ELF-1 (cell line): ENCODE measurements at regions not wholly inside any gene's neighbourhood (a gene's known extent, or its start where the extent isn't known, plus 50 kb on each side); places are given as distances from the start of the nearest gene placed in this dataset.
"Not testable (repeated sequence)": the region's sequence is repeated elsewhere in the genome, so short reads cannot be mapped to it uniquely, and the experiment has no call there.

Source experiments
- DNase-seq: peaks from one replicate; pipeline ENCODE4 v3.0.0-alpha.2; 2016; ENCODE audit warnings: low read depth, low spot score

DNA sequence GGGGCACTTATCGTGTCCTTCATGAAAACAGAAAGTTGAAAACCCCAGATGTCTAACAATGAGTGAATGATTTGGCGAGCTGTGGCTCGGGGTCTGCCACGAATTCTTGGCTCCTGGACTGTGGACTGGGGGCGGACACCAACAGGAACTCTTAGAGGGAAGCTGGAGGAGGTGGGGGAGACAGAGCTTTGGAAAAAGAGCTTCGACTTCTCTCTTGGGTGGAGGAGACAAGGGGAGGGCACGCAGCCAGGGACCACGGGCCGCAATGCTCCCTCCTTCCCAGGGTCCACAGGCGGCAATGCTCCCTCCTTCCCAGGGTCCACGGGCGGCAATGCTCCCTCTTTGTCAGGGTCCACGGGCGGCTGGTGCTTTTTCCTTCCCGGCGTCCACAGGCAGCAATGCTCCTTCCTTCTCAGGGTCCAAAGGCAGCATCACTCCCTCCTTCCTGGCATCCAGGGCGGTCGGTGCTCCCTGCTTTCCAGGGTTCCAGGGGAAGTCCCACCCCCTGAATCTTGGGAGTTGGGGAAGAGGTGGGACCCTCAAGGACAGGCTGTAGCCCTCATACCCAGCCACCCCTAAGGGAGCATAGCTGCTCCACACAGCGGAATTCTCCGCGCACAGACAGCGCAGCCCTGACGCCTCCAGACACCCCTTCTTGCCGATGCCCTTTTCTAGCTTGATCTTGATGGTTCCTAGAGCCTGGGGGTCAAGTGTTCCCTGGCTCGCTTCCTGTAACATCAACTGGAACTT lies 149.0 kb downstream of the LAT start:
- DNase-seq = not testable (repeated sequence)

- not testable (repeated sequence) for DNase-seq
These were observed 148.0 kb downstream of the LAT start for GRCh38 chr16:29132869-29133268.

DNA sequence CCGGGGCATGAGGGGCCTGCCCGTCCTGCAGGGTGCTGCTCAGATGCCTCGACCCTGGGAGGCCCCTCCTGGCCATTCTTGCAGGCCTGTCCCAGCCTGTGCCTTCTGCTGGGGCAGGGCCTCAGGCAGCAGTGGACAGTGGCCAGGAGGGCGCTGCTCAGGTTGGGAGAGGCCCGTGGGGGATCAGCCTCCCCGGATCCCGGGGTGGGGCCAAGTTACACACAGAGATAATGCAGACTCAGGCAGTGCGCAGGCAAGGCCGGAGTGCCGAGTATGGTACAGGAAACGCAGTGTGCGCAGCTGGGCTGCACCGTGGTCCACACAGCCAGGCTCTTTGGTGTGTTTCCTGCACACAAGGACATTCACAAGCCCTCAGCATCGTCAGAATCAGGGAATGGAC lies 147.6 kb downstream of the LAT start:
- DNase-seq = not testable (repeated sequence)

- peak; percentile 89 for DNase-seq
These were observed 146.3 kb downstream of the LAT start for GRCh38 chr16:29130901-29131851.

DNA sequence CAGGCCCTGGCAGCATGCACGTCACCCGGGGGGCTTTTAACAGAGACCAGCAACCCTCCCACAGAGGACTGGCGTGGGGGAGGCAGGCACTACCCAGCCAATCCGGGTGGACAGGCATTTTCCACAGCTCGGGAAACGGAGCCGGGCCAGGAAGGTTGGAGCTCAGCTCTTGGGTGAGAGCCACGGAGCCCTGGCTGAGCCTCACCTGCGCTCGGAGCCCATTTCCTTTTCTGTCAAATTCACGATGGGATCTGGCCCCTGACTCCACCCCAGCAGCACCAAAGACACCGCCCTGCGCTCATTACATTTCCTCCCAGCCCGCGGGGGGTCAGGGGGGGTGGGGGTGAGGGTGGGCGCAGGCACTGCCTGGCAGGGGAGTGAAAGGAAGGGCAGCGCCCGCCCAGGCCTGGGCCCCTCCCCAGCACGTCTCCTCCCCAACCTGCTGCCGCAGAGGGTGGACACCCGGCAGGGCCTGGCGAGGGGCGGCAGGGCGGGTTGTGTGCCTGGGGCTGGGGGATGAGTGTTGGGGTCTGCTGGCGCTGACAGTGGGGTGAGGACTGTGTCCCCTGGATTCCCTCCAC lies 145.4 kb downstream of the LAT start:
- not testable (repeated sequence) for DNase-seq

DNA sequence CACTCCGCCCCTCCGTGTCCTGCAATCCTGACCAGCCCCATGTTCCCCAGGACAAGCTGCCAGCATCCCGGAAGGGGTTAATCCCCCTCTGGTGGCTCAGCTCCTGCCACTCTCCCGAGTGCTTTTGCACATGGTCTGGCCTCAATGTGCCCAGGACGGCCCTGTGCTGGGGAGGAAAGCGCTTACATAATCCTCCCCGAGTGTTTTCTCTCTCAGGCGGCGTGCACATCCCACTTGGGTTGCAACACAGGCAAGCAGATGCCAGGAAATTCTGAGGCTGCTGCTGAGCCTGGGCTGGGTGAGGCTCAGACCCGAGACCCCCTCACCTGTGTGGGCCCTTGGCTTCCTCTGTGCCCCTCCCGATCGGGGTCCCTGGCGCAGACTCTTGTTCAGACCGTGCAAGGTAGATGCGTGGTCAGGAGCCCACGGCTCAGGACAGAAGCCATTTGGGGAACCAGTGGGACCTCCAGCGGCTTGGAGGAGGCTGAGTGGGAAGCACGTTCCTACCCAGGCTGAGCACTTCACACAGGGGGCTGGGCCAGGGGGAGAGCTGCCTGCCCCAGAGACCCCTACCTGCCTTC lies 144.7 kb downstream of the LAT start:
- DNase-seq = not testable (repeated sequence)

DNA sequence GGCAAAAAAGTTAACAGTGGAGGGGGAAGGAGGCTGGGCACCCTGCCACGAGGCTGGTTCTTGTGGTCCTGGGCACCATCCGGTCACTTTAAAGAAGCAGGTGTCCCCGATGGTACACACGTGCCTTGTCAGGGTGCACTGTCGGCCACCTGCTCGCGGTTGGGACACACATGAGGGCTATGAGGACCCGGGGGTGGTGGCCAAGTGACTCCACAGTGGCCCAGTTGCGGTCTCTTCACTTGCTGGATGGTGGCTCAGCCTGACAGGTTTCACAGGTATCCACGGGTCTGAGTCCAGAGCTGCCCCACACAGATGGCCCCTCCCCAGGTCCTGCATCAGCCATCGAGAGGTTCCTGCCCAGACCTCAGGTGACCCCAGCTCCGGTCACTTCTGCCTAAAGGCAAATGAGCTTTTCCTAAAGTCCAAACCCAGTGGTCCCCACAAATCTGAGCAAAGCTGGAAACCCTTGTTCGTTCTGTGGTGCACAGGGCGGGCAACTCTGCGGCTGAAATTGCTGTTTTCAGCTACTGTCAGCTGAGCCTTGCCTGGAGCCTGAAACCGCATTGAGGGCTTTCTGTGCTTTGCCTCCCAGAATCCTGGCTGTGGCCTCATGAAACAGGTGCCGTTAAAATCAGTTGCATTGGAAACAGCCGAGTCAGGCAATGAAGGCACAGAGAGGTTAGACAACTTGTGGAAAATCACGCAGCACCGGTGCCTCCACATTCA lies 144.0 kb downstream of the LAT start:
- not testable (repeated sequence) for DNase-seq

DNA sequence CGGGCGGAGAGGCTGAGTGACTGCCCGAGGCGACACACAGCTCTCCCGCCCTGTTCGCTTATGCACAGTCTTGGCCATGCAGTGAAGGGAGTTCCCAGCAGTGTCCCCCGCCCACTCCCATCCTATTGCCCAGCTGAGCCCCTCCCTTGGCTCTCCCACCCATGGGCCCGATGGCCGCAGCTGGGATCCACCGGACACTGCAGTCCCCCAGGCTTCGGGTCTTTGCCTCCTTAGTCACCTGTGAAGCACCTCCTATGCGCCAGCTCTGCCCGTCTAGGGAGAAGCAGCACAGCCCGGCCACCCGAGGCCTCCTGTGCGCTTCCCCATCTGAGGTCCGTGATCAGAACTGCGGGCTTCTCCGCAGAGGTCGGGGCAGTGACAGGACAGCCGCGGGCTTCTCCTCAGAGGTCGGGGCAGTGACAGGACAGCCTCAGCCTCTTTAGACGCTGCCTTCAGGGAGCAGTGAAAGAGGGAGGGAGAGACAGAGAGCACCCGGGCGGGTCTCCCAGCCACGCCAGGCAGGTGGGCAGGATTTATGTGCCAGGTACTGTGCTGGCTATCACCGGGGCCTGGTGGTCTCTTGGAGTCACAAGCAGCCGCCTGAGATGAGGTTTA lies 143.1 kb downstream of the LAT start:
- DNase-seq = not testable (repeated sequence)

- no peak for DNase-seq
These were observed 141.8 kb downstream of the LAT start for GRCh38 chr16:29126616-29127015.

GRCh38 chr16:29126057-29126494 lies 141.2 kb downstream of the LAT start:
- DNase-seq = no peak

- no peak for DNase-seq
These were observed 140.0 kb downstream of the LAT start for GRCh38 chr16:29124828-29125227.

DNA sequence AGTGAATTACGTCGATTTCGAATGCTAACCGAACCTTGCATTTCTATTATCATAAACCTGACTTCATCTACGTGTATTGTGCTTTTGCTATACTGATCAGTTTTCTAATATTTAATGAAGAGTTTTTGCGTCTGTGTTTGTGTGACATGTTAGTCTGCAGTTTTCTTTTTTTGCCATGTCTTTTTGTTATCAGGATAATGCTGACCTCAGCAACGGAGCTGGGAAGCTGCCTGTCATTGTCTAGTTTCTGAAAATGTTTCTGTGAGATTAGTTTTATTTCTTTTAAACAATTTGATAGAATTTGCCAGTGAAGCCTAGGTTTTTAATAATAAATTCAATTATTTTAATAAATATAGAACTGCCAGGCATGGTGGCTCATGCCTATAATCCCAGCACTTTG lies 139.3 kb downstream of the LAT start:
- not testable (repeated sequence) for DNase-seq

DNA sequence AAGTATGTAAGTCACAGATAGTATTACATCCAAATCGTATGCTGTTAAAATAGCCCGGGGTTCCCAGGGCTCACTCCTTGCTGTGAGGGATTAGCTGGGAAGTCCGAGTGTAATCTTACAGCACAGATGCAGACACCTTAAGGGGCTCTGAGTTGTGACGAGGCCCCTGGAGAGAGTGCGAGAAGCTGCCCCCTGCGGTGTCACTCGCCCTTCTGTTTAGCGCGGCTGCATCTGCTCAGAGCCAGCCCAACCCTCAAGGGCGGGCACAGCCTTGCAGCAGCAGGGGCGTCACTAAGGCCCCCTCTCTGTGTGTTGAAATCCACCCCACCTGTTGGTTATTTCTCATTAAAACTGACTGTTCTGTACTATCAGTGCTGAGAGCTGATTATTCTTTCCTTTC lies 135.8 kb downstream of the LAT start:
- DNase-seq = not testable (repeated sequence)

DNA sequence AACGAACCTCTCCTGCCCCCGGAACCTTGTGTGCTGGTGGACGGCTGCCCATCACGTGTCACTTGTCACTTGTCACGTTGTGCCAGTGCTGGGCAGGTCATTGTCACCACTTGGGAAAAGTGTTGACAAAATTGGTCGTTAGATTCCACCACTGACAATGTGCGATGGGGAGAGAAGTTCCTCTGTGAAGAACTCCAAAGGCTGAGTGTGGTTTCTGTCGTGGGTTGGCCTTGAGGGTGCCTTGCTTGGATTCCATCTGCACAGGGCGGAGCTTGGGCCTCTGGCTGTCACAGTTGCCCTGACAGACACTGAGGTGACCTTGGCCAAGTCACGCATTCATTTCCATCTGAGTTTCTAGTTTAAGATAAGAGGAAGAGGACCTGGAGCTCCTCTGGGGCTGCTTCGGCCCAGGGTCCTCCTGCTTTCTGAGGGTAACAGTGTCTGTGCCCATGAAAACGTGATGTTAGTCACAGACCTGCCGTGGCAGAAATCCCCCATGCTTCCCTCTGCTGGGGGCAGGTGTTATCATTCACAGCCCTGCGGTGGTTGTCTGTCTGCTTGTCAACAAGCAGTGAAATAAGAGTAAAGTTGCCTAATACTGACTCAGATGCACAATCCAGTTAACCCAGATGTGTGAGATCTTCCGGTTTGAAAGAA lies 133.6 kb downstream of the LAT start:
- not testable (repeated sequence) for DNase-seq

DNA sequence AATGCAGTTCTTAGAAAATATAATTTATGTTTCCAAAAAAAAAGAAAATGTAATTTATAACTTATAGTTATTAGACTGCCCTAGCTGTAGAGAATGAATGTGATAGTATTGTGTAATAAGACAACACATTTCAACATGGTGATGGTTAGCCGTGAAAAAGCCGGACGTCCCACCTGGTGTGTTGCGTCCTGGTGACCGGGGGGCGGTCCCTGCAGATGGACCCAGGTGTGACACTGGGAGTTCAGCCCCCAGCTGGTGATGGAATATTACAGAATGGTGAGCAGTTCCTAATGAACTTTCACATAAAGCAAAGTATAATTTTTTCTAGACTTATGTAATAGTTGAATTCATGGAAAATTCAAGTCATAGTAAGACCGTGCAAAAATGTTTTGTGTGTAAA lies 132.8 kb downstream of the LAT start:
- DNase-seq = no peak

- no peak for DNase-seq
These were observed 132.1 kb downstream of the LAT start for GRCh38 chr16:29116980-29117379.

GRCh38 chr16:29116207-29116606 lies 131.4 kb downstream of the LAT start:
- DNase-seq = peak; percentile 61

- not testable (repeated sequence) for DNase-seq
These were observed 130.9 kb downstream of the LAT start for GRCh38 chr16:29115802-29116141.

GRCh38 chr16:29114989-29115801 lies 130.3 kb downstream of the LAT start:
- DNase-seq = peak; percentile 74
